ENCODE measurements at regions not wholly inside any gene's neighbourhood (a gene's known extent, or its start where the extent isn't known, plus 50 kb on each side); places are given as distances from the start of the nearest gene placed in this dataset.
A peak's percentile ranks its signal among the peaks of the same experiment; 100 is the strongest.

DNA sequence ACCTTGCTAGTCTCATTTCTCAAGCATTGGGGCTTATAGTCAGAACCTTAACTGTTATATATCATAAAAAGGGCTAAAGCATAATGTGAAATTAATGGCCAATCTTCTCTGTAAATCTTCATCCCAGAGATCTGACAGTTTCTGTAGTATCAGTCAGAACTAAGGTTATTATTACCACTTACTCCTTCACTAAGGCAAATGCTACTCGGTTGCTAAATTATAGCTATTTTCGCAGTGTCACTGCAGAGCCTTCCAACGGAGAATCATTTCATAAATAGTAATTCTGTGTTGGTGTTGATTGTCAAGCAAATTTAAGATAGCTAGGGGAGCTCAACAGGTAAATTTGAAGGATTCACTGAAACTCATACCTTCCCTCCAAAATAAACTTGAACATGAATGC is 258.0 kb downstream of the METTL4 start:
- no peak for DNase-seq (ENCODE audit: low spot score)

DNA sequence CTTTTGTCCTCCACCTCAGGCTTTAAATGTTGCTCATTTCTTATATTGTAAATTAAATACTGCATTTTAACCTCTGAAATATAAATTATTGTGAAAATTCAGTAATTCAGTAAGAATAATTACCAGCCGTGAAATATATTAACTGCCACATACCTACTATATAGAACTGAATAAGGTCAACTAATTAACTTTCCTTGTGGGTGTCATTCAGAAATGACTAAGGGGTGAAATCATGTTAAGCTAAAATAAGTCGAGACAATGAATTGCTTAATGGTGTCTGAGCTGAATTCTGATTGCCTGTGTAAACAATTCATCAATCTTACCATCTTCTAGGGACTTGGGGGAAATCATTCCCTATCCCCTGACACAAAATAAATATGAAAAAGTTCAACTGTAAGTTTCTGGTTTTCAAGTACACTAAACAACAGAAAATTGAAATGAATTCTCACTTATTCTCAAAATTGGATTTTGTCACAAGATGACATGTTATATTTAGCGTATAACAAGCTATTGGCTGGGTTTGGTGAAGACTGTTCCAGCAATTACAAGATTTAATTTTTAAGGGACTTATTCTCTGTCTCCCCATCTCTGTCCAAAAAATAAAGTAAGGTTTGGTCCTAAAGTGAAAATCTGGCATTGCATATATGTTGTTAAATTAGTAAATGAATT is 255.1 kb downstream of the METTL4 start:
- DNase-seq (ENCODE audit: low spot score) = no peak

DNA sequence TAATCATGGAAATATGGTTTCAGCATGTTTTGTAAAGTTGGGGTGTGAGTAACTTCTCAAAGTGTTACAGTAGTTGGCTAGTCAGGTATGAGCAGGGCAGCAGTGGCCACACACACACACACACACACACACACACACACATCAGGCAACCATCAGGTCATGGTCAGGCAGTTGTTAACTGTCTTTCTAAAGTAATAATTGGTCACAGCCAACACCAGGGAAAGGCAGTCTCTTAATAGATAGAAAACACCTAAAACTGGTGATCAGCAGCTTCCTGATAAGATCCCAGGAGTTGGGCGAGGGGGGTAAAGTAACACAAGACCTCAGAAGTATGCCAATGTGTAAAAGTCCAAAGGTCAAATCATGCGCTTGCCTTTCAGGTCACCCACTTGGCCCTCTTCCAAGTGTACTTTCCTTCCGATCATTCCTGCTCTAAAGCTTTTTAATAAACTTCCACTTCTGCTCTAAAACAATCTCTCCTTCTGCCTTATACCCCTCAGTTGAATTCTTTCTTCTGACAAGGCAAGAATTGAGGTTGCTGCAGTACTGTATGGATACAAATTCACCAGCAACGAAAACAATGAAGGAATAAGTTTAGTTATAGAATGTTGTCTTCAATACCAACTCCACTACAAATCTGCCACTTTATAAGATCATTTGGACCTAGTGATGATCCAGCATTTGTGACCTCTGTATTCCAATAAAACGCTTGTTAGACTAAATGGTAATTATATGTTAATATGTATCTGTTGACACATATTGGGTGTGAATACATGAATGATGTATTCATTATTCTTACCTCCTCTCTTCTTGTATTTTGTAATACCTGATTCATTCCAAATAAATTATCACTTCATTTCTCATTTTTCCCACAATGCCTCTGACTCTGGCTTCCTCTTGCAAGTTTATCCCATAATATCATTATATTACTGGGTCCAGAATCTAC is 254.3 kb downstream of the METTL4 start:
- no peak for DNase-seq (ENCODE audit: low spot score)

DNA sequence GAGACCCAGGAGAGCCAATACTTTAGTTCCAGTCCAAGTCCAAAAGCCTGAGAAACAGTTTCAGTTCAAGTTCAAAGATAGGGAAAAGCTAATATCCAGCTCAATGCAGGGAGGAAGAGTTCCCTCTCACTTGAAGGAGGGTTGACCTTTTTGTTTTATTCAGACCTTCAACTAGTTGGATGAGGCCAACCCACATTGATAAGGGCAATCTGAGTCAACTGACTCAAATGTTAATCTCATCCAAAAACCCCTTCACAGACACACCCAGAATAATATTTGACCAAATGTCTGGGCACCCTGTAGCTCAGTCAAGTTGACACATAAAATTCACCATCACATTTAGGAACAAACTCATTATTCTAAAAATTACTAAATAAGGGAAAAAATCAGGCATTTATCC is 246.8 kb downstream of the METTL4 start:
- DNase-seq (ENCODE audit: low spot score) = no peak

DNA sequence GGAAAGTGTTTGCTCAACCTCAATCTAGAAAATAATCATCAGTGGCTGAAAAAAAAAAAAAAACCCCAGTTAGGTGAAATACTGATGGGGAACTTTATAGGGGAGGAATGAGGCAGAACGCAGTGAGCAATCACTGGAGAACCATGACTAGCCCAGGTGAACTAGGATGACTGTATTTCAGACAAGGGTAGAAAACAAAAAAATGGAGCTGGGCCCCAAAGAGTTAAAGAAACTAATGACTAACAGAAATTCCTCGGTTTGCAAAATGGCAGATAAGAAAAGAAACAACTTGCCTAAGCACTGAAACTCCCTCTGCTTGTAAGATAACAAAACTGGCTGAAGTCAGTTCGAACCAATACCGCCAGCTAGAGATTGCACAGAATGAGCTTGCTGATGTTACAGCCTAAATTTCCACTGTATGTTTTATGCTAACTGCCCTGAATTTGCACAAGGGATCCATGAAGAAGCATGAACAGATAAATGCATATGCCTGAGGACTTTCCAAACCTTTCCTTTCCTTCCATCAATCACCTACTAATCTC is 245.9 kb downstream of the METTL4 start:
- DNase-seq (ENCODE audit: low spot score) = no peak

DNA sequence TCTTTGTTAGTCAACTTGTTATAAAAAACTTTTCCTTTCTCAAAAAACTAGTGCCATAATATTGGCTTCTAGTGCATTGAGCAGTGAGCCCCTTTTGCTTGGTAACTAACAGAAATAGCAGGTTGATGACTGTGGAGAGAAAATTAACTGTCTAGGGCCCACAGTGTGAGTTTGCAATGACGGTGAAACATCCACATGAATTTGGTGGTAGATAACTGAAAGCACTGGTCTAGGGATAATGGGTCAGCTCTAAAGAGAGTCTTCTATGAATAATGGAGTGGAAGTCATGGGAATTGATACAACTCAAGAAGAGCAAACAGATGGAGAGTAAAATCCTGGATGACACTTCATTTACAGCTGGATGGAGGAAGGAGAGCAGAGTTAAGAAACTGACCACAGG is 245.4 kb downstream of the METTL4 start:
- DNase-seq (ENCODE audit: low spot score) = no peak

DNA sequence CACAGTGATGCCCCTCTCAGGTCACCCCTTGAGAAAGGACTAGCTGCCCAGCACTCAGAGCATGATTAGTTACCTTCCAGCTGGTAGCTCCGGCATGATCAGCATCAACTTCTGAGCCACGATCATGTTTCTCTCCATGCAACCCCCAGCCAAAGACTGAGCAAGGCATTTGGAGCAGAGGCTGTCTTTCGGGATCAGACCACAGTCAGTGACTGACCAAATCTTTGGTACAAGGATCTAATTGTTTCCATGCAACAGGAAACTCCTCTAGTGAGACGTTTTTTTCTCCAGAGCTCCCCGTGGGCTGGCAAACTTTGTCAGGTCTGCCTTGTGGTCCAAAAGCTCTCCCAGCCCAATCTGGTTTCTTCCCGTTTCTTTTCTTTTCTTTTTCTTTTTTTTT is 244.3 kb downstream of the METTL4 start:
- no peak for DNase-seq (ENCODE audit: low spot score)

DNA sequence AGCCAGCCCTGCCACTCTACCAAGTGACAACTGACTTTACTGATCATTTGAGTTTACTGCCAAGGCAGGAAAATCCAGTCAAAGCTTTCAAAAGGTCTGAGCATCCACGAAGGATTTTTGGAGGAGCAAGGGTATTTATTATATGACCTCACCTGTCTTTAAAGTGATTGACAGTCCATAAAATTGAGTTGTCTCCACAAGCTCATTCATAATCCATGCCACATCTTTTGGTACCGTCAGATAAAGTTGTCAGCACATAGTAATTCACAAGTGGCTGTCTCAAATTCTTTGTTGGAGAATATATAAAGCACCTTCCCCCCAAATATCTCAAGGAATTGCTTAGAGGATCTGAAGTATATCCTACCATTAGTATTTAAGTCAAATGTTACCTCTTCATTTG is 240.5 kb downstream of the METTL4 start:
- no peak for DNase-seq (ENCODE audit: low spot score)

DNA sequence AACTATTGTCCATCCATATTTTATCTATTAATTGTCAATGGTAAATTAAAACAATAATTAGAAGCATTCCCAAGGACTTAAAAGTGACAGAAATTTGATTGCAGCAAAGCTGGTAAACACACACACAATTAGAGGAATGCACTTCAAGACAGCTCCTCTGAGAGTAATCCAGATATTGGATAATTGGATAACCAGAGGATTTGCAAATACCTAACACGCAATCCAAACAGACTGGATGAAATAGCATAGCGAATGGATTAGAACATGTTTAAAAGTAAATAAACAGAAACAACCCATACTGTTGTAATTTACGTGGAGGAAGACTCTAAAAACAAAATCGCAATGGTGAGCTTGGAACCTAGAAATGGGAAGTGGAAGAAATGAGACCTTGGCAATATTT is 239.8 kb downstream of the METTL4 start:
- no peak for DNase-seq (ENCODE audit: low spot score)

DNA sequence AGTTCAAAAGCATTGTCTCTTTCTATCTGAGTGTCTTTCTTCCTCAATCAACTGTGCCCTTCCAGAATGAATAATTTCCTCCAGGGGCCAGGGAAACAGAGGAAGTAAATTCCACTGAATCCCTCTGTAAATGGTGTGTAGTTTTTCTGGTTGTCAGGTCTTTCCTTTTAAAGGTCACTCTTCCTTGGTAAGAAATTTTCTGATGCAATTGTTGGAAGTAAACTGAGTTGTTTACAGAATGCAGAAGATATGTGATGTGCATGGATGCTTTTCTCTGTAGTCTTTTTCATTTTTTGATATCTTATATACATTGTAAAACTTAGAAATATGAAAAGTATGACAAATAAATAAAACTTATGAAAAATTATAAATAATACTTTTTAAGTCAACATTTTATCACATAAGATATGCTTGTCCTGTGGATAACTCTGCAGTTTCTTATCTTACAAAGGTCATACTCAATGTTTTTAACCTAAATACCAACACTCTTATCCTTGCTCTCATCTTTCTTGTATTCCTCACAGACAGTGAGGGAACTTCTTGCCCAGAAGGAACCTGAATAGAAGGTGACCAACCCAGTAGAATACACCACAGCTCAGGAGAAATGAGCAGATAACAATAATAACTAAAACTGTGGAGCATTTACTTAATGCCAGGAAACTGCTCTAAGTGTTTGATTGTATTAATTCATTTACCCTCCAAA is 234.5 kb downstream of the METTL4 start:
- no peak for DNase-seq (ENCODE audit: low spot score)

DNA sequence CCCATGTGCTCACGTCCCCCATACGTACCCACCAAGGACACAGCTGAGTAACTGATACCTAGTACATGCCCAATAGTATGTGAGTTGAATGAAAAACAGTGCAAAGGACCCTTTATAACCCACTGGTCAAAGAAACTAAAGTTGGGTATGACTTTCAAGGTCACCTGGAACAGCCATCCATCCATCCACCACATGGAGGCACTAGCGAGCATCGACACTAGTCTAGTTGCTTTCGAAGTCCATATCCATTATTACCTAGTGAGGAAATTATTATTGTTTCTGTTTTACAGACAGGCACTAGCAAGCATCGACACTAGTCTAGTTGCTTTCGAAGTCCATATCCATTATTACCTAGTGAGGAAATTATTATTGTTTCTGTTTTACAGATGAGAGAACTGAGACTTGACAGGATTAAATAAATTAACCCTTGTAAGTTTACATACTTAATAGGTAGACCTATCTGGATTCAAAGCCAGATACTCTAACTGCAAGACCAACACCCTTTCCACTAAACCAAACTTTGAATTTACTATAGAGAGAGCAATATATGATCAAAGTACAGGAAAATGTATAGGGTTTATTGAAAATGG is 233.7 kb downstream of the METTL4 start:
- peak; percentile 48 for DNase-seq (ENCODE audit: low spot score)

DNA sequence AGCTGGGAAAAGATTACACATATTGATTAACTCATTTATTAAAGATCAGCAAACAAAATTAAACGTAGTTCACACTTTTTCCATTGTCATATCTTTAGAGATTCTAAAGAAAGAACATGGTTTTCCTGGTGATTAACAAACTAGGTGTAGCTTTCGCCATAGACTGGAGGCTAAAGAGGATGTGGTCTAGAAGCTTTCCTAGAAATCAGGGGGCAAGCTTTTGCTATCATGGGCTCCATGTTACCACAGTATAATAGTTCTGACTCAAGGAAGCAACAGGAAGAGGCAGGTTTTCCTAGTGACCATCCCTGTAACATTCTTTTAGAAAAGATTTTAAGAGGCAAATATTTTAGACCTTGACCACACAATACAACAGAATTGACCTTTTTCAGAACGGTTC is 232.7 kb downstream of the METTL4 start:
- no peak for DNase-seq (ENCODE audit: low spot score)

DNA sequence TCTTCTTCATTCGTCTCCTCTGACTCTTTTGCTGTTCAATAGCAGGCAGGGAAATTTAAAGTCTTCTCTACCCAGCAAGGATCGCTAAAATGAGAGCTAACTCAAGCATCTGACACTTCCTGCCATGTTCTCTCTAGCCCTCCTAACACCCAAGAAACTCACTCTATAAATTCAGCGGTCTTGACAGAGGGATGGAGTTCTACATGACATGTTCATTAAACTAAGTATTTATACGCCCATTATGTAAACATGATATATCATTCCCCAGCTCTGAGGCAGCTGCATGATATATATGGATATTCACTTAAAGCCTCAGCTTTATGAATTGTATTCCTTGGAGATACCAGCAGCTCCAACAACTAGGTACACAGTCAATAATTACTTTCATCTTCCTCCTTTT is 231.0 kb downstream of the METTL4 start:
- DNase-seq (ENCODE audit: low spot score) = no peak

DNA sequence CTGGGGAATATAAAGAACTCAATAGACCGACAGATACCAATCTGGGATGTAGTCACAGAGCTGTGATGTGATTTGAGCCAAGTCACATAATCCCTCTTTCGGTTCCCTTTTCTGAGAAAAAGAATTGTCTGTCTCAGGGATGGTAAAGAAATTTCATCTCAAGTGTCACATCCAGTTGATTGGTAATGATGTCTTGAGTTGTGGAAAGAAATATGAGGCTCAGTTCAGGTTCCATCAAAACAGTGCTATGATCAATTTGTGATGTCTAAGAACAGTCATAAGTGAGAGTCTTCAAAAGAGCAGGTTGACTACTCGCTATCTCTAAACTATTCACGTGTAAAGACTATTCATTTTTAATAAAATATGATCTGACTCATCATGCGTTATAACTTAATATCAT is 223.3 kb downstream of the METTL4 start:
- no peak for DNase-seq (ENCODE audit: low spot score)

DNA sequence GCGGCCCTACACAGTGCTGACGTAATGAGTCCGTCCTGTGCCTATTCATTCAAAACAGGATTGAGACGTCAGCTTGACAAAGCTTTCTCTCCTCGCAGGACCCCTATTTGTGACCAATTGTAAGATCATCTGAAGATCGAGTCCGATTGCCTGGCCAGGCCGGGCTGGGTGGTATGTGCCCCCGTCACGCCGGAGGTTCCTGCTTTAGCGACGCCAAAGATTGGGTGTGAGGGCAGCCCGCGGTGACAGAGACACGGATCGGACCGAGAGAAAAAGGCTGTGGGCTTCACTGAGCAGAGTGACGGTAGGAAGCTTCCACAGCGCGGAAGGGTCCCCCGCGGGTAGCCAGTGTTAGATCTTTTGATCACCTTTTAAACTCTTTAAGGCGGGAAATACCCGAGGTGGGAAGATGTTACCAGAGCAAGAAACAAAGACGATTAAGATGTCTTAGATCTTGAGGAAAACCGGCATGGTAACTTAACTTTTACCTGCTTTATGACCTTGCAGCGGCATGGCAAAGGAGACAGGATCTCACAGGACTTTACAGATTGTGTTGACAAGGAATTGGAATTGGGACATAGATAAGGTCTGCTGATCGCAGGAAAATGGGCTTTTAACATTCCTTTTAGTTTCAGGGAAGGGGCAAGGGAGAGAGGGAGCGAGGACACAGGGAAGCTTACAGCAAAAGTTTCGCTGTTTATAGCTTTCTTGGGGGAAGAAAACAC is 220.0 kb downstream of the METTL4 start:
- no peak for DNase-seq (ENCODE audit: low spot score)

DNA sequence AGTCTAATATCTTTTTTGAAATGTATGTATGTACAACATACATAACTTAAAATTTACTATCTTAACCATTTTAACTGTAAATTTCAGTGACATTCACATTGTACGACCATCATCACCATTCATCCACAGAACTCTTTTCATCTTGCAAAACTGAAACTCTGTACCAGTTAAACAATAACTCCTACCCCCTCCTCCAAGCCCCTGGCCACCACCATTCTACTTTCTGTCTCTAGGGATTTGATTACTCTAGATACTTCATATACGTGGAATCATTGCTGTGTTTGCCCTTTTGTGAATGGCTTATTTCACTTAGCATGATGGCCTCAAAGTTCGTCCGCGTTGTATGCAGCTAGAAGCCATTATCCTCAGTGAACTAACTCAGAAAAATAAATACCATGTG is 217.0 kb downstream of the METTL4 start:
- no peak for DNase-seq (ENCODE audit: low spot score)

DNA sequence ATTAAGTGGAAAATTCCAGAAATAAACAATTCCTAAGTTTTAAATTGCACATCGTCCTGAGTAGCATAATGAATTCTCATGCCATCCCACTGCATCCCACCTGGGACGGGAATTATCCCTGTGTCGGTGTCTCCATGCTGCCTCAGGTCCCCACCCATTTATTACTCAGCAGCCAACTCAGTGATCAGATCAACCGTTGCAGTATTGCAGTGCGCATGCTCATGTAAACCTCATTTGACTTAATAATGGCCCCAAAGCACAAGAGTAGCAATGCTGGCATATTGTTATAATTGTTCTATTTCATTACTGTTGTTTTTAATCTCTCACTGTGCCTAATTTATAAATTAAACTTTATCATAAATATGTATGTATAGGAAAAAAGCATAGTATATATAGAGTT is 214.4 kb downstream of the METTL4 start:
- no peak for DNase-seq (ENCODE audit: low spot score)

DNA sequence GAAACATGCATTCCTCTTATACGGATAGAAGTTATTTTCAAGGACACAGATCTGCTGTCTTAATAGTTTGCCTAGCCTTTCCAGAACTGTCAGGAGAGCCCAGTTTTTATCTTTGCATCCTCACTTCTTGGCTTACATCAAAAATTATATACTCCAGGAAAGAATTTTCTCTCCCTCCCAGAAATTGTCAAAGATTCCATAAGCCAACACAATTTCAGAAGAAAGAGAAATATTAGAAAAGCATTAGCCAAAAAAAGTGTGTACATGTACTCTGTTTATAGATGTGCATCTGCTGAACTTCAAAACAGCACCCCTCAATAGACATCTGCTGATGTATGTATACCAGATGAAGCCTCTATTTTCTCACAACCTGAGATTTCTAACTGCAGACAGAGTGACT is 210.4 kb downstream of the METTL4 start:
- DNase-seq (ENCODE audit: low spot score) = no peak

DNA sequence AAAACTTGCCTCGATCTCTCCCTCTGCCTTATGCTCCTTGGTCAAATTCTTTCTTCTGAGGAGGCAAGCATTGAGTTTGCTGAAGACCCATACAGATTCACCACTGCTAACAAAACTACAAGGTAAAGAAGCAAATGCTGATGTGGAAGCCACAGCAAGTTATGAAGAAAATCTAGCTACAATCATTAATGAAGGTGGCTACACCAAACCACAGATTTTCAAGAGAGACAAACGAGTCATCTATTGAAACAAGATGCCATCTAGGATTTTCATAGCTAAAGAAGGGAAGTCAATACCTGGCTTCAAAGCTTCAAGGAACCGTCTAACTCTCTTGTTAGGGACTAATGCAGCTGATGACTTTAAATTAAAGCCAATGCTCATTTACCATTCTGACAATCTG is 203.2 kb downstream of the METTL4 start:
- no peak for DNase-seq (ENCODE audit: low spot score)

DNA sequence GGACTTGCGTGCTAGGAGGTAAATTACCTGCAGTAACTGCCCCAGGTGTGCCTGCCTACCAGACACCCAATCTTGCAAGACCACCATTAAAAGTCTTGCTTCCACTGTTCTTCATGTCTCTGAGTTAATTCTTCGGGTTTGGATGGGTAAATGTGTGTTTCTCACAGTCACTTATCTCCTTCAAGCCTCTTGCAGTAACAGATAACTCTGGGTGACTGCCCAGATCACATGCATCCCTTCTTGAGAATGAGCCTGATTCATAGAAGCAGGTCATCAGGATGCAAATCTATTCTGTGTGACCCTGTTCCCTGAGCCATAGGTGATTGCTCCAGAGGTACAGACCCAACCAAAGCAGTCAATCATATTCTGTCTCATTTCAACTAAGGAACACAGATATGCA is 194.6 kb downstream of the METTL4 start:
- DNase-seq (ENCODE audit: low spot score) = no peak

DNA sequence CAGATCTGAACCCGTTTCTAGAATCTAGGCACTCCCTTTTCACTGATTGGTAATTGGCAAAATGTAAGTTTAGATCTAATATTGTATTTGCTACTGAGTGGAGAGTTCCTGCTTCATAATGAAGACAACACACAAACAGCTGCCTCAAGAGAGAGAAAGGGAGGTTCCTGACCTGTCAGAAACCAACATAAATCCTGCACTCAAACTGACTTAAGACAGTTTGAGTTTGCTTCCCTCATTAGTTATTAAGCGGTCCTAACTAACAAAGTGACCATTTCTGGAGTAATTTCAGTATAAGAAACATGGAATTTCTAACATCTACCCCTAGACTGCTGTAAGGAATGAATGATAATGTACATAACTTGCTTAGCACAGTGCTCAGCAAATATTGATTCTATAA is 191.2 kb downstream of the METTL4 start:
- DNase-seq (ENCODE audit: low spot score) = no peak

DNA sequence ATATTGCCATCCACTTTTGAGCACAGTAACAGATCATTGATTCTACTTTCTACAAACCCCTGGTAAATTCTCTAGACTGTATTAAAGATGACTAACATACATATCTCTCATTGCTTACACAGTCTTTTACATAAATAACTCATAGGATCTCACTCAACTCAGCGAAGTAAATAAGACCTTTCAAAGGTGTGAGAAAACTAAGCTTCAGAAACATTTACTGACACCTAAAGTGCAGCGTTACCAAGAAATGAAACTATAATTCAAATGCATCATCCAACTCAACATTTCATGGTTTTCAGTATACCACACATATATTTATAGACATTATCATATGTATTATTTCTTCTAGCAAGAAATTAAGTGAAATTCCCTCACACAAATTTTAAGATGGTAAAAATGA is 189.8 kb downstream of the METTL4 start:
- no peak for DNase-seq (ENCODE audit: low spot score)
